T-helper 2 cell (primary cell): ENCODE measurements at regions not wholly inside any gene's neighbourhood (a gene's known extent, or its start where the extent isn't known, plus 50 kb on each side); places are given as distances from the start of the nearest gene placed in this dataset.

ENCODE experiments used
- DNase-seq, 5 experiments: peaks; one replicate each; pipeline versions ENCODE4 v3.0.0 to v3.0.0-alpha.2; 2012 to 2022

DNA sequence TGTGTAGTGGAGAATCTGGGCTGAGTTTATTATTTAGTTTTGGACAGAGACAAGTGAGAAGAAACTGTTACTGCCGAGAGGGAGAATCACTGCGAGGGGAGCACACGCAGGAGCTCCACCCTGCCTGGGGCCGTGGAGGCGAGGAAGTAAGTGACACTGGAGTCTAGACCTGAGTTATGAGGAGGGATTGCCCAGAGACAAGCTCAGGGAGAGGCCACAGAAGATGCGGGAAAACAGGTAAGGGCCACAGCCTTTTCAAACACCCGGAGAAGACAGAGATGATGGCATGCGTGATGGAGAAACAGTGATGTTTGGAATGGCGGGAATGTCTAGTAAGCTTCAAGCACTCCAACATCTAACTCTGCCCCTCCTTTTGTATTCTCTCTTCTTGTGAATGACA is 84.1 kb downstream of the TNFSF11 start:
- DNase-seq = no peak

DNA sequence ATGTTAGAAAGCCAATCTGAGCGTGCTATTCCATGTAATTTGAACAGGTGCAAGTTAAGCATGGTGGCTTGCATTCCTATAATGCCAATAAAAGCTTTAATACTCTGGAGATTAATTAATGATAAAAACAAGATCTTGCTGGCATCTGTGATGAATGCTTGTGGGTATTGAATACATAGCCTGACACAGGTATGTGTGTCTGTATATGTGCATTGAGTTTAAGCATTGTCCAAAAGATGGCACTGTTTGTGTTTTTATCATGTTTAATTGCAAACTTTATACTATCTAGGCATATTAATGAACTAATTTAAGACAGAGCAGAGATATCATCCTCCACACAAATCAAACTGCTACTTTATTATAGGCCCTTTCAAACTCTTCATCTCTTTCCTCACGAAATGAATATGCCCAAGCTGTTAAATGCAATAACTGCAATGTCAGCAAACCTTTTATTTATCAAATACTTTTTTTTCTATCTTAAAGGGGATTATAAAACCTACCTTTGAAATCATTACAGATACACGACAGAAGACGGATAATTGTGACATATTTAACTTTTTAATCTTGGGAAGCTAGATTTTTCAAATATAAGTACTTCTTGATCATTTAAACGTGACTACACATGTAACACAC is 86.5 kb downstream of the TNFSF11 start:
- no peak for DNase-seq

DNA sequence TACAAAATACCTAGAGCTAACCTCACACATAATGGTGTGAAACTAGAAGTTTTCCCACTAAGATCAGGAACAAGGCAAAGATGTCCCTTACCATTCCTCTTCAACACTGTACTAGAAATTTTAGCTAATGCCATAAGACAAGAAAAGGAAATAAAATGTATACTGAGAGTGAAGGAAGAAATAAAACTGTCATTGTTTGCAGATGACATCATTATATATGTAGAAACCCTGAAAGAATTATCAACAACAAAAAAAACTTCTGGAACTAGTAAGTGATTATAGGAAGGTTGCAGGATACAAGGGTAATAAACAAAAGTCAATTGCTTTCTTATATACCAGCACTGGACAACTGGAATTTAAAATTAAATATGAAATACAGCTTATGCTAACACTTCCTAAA is 93.7 kb downstream of the TNFSF11 start:
- DNase-seq = no peak

DNA sequence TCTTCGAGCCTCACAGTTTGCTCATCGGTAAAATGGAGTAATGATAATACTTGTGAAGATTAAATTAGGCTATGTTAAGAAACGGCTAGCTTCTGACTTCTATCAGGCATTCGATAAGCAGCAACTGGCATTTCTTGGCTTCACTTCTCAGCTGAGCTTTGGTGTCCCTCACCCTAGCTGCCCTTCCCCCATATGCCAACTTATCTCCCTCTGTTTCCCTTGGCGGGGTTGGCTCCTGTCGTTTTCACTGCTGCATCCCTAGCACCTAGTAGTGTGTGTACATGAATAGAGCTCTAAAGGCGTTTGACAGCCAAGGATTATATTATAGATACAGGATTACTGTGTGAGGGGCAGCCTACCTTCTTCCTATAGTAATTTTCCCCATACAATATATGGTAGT is 97.5 kb downstream of the TNFSF11 start:
- no peak for DNase-seq

DNA sequence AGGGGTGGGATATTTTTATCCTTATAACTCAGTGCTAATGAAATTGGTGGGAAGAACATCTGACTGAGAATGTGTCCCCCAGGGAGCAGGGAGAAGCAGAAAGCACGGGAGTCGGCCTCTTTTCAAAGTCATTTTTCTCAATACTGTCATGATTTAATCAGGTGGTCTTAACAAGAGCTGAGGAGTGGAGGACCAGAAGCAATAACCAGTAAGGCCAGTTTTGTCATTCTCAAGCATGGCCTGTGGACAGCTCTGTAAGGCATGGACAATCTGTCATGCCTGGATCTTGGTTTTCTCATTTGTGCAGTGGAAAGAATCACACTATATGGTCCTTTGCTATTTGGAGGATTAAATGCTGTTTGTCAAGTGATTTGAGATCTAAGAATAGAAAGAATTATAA is 99.7 kb downstream of the TNFSF11 start:
- DNase-seq = no peak

DNA sequence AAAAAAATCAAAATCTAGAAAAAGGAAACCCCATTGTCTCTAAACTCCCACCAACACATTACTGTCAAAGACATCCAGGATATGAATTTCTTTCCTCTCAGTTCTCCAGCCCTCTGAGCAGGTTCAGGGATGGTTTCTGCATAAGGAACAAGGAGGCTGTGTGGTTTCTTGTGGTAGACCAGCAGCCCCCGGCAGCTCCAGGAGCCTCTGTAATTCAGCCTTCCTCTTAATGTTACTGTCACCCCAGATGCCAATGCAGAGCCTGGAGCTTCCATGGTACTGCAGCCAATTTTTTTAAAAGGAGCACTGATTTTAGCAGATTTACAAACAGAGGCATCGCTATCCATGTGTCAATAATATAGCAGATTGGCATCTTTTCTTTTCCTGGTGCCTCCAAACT is 100.6 kb upstream of the FAM216B start:
- no peak for DNase-seq

DNA sequence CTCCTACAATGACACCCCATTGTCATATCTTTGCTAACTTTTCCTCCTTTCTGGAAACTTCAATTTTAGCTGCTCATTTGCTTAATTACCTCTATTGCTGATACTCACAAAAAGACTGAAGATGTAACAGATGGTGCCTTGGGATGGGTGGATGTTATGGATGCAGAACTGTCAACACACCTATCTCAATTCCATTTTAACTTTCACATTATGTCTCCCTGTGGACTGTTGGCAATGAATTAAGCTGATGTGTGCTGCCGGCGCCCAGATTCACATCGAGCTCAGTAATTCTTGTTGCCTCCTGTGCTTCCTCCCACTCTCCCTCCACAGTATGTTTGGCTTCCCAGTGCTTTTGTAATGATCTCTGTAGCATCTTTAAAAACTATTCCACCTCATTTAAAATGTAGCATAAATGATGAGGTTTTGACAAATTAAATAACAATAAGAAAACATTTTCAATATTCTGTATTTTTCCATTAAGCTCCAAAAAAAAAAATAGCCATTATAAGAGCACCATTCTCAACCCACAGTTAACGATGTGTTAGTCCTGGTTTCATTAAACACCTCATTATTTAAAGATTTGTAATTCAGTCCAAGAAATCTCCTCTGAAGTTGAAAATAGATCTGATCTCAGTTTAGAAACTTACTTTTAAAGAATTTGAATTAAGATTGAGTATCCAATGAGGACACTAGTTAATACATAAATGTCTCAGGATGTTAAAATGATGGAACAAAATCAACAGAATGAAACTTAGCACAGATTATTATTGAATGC is 99.9 kb upstream of the FAM216B start:
- DNase-seq = no peak

DNA sequence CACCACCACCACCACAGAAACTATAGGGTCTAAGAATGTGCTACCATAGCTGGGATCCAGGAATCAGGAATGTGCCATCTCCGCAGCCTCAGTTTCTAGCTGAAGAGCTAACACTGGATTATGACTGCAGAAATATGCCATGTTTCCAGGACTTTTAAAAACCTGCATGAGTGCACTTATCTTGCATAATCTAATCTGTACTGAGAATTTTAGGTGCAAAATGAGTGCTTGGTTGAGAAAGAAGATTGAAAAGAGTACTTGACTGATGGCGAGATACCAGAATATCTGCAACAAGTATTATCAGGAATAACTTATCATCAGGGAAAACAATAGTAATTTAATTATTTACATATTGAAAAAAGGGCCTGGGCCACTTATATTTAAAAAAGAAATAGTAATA is 97.2 kb upstream of the FAM216B start:
- no peak for DNase-seq

DNA sequence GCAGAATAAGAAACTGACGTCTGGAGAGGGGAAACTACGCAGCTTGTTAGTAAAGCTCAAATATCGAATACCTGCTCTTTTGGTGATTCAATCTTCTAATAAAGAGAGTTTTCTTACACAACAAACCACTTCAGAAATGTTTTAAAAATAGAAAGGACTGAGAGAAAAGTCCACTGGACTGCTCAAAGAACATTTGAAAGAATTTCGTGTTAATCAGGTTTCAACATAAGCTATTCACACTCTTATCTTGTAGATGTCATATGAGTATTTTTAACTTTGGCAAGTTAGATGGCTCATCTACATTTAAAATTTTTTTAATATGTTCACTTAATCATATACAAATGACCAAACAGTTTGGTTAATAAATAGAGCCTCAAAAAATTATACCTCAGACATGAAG is 95.6 kb upstream of the FAM216B start:
- no peak for DNase-seq

DNA sequence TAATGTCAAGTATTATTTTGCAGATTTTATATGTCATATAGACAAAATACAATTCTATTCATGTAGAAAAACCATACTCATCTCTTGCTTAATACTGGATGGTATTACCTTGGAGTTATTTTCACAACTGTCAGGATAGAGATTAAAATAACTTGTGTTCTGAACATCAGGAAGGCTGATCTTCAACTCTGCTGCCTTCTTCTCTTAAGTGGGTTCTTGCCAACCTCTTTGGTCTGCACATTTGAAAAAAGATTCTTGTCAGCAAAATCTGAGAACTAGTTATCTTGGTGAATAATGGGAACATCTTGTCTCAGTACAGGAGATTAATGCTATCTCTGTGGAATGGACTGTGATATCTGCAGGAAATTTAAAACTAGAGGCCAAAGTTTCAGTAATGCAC is 95.2 kb upstream of the FAM216B start:
- no peak for DNase-seq

DNA sequence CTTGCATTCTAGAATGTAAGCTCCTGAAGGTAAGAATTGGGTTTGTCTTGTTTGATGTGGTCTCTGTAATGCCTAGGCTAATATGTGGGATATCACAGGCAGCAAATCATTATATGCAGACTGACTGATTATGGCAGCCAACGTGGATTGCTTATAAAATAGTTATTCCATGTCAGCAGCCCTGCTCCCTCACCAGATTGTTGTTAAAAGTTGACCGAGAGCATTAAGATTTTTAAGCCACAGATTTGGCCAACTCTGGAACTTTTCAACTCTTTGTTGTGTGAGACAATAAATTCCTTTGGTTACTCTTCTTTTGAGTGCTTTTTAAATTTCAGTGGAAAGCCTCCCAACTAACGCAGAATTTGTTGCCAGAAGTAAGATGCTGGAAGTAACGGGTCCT is 92.6 kb upstream of the FAM216B start:
- no peak for DNase-seq

DNA sequence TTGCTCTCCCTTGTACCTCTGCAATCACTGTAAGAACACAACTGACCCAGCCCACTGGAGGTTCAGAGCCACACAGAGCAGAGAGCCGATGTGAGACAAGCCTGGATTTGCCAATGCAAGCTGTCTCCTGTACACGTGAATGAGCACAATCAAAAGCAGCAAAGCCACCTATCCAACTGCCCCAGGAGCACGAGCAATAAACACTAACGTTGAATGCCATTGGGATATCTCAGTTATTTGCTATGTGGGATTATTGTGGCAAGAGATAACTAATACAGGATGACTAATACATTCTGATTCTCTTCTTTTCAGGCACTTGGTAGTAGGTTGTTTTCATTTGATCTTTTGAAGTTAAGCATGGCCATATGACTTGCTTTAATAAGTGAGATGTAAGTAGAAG is 85.2 kb upstream of the FAM216B start:
- DNase-seq = no peak

DNA sequence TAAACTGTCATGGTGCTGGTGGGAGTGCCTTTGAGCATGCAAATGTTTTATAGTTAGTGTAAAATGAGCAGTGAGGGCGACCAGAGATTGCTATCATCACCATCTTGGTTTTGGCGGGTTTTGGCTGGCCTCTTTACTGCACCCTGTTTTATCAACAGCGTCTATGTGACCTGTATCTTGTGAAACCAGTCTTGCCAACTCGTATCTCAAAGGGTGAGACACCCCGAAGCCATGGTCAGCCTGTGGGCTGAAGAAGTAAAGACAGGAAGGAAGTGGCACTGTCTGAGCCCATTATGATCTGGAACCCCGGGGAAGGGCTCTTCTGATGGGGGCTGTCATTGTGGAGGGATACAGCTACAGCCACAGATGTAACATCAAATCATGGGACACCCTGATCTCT is 81.5 kb upstream of the FAM216B start:
- DNase-seq = peak in 1 of 5 experiments; percentile 17

DNA sequence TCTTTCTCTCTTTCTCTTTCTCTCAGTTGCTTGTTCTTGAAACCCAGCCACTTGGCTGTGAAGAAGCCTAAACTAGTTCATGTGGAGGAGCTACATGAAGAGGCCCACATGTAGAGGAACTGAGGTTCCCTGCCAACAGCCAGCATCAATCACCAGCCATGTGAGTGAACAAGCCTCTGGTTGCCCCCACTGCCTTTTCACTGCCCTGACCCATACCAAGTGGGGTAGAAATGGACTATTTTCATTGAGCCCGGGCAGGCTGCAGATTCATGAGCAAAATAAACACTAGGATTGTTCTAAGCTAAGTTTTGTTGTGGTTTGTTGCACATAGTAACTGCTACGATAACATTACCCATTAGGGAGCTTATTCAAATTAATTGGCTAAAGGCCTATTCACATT is 78.7 kb upstream of the FAM216B start:
- DNase-seq = no peak

DNA sequence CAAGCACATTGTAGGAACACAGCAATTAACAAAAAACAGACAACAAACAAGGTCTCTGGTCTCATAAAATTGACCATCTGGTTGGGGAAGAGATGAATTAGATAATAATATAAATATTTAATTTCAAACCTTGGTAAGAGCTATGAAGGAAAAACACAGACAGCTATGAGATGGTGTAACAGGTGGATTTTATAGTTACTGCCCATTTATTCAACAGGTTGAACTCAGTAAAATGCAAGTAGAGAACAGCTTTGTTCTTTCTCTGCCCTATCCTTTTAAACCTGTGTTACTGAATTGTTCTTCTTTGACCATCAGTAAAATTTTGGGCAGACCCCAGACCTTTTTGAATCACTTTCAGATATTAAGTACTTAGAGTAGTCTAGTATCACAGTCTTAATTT is 77.6 kb upstream of the FAM216B start:
- no peak for DNase-seq

DNA sequence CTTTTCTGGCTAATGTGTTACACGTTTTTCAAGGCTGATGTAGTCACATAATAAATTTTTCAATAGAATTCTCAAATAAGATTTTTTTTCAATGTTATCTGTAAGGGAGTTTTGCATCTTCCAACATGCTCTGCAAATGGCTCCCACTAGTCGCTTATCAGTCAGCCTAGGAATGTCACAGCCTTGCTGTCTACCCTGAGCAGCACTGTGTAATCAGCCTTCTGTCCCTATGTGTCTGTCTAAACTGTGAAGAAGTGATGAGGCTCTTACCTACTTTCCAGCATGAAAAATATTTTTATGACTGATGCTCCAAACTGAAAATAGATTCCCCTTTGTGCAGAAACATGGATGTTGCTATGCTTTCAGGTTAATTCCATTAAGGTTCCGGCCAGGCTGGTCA is 75.1 kb upstream of the FAM216B start:
- no peak for DNase-seq

DNA sequence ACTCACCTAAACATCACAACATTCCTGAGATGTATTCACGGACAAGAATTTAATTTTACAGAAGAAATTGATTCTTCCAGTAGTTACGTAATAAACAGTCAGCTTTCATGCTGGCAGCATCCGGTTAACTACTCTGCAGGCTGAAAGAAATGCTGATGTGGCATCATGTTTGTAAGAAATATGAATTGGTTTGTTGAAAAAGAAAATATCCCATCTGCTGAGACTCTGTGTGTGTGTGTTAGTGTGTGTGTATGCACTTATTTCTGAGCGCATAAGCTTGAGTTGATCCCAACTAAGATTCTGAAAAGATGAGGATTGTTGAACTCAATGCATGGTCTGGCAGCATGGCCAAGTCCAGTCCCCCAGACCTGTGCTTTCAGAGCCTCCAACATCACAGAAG is 74.3 kb upstream of the FAM216B start:
- DNase-seq = no peak

DNA sequence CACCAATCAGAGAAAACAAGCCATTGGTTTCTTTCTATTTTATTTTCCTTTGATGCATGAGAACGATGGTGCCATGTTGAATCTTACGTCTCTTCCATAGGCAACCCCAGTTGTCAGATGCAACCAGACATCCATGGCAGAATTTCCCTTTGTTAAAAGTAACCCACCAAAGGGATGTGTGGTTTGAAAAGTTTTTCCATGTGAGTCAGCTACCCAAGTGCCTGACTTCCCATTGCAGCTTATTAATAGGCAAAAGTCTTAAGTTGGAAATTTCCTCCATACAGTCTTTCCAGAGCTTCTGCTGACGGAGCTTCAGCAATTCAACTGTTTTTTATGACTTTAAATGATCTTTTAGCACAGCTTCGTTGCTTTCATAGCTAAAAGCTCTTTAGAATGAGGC is 73.8 kb upstream of the FAM216B start:
- no peak for DNase-seq

DNA sequence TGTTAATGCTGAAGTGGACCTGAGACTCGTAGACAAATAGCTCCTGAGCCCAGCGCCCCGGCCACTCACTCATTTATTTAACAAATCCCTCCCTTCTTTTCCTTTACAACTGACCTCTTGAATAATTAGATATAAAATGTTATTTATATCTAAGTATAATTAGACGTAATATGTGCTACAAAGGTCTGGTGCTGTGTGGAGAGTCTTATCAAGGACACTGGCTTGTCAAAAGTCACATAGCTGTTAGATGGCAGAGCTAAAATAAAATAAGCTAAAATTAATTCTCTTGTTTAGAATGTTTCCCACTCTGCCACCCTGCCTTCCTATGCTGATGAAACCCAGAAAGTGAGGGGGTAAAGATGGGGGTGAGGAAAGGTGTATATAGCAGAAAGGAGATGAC is 73.0 kb upstream of the FAM216B start:
- DNase-seq = no peak

DNA sequence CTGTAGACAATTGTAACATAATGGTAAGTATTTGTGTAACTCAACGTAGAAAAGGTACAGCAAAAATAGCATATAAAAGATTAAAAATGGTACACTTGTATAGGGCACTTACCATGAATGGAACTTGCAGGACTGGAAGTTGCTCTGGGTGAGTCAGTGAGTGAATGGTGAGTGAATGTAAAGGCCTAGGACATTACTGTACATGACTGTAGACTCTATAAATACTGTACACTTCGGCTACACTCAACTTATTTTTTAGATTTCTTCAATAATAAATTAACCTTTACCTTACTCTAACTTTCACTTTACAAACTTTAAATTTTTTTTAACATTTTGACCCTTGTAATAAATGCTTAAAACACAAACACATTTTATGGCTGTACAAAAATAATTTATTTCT is 72.1 kb upstream of the FAM216B start:
- DNase-seq = no peak

DNA sequence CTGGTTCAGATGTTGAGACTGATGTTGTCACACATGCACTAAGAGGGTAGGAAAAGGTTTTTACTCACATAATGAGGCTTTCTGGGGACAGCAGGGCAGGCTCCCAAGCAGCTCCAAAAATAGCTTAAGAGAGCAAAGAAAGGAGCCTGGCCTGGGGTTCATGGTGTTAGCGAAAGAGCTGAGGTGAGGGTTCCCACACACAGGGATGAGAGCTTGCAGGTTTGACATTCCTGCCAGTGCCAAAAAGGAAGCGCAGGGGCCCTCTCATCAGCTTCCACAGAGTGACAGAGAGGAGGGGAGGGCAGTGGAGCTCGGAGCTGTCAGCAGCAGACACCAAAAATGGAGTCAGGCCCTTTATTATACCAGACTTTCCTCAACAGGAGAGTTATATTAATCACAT is 65.5 kb upstream of the FAM216B start:
- DNase-seq = no peak

DNA sequence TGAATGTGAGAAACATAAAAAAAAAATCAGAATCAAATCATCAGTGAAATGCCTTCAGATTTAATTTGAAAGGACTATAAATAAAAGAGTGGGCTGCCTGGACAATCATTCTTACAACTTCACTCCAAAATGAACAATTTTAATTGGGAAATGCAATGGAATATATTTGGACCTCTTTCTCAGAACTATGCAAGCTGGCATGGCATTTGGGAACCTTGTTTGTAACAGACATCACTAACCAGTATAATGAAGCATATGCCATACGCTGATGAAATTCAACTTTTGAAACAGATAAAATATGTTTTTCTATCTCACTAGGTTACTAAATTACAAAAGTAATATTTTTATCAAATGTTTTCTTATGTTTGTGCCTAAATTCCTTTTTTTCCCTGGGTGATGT is 64.2 kb upstream of the FAM216B start:
- DNase-seq = no peak

DNA sequence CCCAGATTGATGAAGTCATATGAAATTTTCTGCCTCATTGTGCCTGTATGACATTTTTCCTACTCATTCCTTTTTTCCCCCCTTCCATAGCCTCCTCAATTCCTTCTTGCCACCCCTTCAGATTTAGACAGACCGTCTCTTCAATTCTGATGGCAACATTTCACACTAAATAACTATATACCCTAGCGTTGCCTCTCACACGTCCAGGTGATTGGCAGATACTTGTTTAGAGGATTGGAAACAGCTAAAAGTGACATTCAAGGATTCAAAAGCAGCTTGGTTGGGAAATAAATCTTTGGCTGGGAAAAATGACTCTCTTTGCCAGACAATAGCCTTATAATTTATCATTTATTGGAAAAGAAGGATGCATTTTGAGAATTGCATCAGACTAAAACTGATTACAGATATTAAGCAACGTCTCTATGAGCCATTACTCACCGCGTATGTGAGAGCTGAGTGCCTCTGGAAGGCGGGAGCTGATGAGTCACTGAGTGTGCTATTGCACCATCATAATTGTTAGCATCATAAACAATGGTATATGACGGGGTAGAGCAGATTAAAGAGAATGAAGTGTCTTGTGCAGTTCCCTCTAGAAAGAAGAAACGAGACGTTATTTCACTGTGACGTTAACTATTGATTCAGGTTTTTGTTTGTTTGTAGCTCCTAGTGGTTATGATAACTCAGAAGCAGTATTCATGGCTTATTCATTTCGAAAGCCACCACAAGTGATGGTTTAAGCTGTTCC is 61.1 kb upstream of the FAM216B start:
- DNase-seq = peak in 2 of 5 experiments; percentile 2 to 84

DNA sequence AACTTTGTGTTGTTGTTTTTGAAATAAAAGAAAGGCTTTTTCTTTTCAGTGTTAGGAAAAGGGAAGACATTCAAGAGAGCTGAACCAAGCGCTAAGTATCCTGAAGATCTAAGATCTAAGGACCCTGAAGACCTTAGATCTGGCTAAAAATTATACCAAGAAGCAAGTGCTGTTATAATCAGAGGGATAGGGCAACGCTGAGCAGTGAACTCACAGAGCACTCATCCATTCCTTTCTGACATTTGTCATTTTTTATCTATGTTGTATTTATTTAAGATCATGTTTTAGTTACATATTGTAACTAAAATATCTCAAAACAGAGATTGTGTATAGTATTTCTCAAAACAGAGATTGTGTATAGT is 60.5 kb upstream of the FAM216B start:
- DNase-seq = no peak
